ENCODE measurements at regions not wholly inside any gene's neighbourhood (a gene's known extent, or its start where the extent isn't known, plus 50 kb on each side); places are given as distances from the start of the nearest gene placed in this dataset.

DNA sequence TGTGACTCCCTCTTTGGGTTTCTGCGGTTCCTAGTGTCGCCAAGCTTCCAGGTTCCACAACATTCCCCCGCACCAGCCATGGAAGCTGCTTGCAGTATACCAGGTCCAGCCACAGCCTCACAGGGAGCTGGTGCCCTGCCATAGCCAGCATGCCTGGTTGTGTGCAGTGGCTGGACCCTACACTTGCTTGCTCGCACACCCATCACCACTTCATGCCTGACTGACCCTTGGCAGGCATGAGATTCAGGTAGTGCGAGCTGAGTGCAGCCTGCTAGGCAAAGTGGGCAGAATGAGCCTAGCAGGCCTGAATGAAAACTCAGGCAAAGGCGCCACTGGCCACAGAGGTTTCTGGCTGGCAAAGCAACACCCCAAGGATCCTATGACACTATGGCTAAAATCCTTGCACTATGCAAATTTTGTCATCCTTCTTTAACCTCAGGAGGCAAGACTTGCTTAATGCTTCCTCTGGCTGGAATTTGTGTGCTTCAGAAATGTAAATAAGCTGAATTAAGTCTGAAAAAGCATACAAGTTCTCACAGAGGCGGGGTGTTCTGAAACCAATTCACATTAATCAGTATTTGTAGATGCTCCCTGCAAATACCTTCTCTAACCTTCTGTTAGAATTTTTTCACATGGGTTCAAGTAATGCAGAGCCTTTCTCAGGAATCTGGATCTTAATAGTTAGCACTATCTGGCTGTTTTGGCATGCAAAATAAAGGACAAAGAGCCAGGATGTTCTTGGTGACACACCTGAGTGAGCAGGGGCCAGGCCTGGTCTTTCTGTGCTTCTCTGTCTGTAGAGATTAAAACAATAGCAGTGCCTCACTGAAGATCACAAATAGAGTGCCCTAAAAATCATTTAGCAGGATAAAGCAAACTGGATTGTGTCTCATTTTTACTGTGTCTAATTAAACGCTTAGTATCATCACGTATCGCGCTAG, 256.9 kb downstream of the GPATCH2 start:
- DNase-seq (ENCODE audit: low read depth), result no peak

DNA sequence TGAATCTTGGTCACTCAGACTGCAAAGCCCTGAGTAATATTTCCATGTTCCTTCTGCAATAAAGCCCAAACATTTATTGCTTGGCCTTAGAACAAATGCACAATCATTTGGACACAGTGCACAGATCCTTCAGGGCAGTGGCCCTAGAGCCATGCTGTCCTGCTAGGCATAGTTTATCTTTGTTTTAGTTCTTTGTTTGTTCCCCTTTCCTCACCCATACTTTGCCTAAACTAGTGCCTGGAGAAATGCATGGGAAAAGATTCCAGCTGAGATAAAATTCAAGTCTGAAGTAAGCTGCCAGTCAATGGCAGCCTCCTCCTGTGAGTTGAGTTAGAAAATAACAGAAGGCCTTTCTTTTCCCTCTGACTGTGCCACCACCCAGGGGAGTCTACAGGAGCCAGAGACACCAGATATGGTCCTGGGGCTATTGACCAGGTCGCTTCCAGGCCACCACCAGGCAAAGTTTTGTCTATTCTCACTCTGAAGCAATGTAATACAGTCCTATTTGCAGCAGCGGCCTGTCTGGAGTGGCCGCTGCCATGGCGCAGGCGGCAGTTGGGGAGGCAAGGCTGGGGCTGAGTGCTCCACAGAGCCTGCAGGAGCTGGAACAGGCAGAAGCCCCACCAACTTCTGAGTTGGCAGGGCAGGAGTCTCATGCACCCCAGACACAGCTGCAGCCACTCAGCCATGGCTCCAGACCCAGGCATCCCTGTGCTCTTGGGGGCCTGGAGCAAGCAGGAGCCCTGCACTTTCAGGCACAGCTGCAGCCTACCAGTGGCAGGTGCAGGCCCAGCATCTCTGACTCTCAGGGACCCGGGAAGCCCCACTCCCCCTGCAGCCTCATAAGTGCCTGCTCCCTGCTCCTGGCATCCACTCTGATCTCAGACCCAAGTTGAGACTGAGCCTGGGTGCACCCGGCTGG, 258.6 kb downstream of the GPATCH2 start:
- DNase-seq (ENCODE audit: low read depth), result no peak

DNA sequence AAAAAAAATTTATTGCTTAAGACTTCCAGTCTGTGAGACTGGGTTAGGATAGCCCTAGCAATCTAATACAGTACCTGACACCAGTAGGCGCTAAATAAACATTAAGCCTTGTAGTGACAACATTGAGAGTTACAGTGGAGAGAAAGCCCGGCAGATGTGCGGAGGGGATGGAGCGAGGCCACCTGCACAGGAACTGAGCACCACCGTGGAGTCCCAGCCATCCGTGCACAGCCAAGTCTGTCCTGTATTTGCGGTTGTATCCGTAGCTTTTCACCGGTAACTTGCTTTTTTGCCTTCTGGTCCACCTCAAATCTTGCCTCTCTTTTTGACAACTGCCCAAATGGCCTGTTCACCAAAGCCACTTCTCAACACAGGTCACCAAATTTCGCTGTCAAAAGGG, 260.1 kb downstream of the GPATCH2 start:
- DNase-seq (ENCODE audit: low read depth), result no peak

DNA sequence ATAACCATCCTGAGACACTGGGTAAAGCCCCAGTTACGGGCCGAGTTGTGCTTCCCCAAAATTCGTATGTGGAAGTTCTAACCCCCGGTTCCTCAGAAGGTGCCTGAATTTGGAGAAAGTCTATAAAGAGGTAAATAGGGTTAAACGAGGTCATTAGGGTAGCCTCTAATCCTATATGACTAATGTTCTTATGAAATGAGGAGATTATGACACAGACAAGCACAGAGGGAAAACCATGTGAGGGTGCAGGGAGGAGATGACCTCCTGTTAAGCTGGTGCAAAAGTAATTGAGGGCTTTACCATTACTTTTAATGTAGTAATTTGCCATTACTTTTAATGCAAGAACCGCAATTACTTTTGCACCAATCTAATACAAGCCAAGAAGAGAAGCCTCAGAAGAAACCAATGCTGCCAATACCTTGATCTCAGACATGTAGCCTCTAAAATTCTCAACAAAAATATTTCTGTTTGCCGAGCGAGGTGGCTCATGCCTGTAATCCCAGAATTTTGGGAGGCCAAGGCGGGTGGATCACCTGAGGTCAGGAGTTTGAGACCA, 260.8 kb downstream of the GPATCH2 start:
- DNase-seq (ENCODE audit: low read depth), result no peak

DNA sequence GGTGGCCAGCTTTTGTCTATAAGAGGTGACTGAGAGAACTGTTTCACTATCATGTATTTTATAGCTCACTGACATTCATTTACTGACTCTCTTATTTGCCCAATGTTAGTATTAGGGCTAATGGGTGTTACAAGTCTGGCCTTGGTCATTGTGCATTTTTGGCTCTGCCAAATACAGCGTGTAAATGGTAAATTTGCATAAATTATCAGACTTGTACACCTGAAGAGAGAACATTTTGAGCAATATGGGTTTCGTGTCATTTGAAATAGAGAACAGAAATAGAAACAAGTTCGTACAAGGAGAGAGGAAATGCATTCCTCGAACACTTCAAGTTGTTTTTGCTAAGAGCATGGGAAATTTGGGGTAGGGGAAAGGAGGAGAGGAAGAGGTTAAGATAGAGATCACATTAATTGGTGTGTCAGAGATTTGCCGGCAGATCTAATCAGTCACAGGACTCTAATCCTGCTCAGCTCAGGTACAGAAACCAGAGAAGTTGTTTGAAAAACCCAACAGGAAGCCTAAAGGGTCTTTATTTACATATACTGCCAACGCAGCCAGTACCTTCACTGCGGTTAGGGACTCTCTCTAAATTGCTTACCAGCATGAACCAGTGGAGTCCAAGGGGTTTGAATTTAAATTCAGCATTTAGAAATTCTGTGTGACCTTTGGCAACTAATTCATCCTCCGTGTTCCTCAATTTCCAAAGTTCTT, 261.5 kb downstream of the GPATCH2 start:
- DNase-seq (ENCODE audit: low read depth), result no peak

DNA sequence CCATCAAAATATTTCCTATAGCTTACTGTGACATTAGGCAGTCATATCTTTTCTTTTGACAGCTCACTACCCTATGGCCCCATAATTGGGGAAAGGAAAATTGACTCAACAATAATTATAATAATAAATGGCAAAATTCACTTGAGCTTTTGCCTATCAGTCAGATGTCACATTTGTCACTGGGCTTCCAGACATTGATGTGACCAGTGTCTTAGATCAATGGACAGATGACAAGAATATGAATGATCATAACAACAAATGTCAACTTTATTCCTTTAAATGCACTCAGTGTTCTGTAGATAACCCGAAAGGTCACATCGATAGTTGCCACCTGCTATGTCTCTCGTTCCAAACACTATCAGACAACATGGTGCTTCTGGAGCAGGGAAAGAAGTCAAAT, 266.7 kb downstream of the GPATCH2 start:
- DNase-seq (ENCODE audit: low read depth), result no peak

DNA sequence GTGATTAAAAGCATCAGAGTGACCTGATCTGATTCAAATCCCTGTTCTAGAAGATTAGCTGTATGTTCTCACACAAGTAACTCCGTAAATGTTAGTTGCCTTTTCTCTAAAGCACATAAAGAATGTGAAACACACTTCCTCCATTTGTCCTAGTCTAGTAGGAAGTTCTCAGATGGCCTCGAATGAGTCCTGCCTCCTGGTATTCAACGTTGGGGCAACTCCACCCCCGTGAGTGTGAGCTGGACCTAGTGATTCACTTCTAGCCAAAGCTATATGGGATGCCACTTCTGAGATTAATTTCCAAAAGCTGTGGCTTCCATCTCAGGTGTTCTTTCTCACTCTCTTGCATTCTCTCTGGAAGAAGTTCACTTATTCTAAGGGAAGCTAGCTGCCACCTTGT, 267.6 kb downstream of the GPATCH2 start:
- peak; percentile 5 for DNase-seq (ENCODE audit: low read depth)

DNA sequence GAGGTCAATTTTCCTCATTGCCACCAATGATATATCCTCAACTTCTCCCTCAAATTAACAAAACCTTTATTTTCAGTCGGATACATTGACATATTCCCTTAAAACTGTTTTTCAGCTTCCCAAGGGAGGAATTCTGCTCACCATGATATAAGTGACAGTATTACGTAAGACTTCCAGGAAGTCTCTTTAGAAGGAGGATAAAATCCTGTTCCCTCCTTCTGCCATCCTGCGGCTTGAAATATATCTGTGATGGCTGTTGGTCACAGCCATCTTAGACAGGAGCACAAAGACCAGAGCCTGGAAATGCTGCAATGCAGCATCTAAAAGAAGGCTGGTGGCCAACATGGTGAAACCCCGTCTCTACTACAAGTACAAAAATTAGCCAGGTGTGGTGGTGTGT, 270.4 kb downstream of the GPATCH2 start:
- no peak for DNase-seq (ENCODE audit: low read depth)

DNA sequence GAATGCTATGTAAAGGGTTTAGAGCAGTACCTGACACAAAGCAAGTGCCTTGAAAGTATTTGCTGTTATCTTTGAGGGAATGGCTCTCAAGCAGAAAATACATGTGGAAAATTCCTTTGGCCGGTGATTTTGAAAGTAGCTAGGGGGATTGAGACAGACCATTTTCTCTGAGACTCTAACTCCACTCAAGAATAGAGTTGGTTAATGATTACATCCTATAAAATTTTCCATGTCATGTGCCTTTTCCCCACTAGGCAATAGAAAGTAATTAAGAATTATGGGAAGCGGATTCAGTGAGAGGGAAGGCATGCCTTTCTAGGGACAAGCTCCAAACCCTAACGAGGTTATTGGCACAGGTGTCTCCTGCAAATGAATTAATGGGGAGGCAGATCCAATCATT, 276.0 kb downstream of the GPATCH2 start:
- DNase-seq (ENCODE audit: low read depth), result no peak

DNA sequence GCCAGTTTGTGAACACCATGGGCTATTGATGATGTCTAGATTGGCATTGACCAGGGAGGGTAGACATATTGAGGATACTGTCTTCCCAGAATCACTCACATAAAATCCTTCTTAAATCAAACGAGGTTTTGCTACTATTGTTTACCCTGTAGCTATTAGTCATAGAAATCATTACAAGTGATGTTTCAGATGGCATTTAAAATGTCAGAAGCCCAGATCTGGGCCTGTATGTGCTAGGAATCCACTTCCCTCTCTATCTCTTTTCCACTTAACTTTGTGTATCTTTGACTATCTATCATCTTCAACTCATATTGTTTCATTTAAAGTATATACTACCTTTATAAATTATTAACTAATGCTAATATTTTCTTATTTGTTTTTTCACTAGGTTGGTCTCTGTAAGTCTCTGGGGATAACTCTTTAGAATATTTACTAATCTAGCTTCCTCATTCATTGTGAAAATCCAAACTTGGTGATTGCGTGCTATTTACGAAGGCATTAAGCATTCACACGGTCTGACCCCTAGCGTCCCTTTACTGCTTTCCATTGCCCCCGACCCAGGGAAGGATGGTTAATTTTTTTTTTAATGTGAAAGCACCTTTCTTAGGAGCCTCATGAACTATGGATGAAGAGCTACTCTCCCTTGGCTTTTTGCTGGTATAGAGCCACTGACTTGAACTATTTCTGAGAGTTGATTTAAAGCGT, 281.8 kb downstream of the GPATCH2 start:
- no peak for DNase-seq (ENCODE audit: low read depth)

DNA sequence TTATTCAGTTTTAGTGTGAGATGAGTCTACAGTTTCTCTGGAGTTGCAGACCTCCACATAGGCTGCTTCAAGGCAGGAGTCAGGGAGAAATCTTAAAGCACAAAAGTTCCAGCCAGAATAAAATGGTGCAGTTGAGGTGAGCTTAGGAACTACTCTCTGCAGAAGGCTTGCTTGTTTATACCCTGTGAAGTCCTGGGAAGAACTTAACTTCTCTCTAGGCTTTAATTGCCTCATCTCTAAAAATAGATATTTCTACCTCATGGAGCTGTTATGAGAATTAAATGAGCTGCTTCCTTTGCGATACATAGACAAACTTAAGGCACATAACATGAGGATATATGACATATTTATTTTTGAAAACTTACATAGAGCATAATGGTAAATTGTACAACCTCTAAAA, 286.2 kb downstream of the GPATCH2 start:
- DNase-seq (ENCODE audit: low read depth), result no peak

DNA sequence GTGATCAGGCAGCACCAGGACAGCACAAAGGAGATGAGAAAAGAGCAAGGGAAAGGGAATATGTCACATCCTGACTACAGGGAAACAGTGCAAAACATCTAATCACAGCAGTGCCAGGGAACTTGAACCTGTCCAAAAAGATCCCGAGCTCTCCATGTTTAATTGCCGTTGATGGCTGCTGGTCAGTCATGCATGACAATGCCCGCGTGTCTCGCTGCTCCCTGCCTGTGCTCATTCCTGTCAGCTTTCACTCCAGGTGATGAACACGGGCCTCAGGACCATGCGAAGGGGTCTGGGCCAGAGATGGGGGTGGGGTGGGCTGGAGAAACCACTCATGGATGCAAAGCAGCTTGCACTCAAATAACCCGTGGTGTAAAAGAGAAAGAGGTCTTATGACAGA, 287.0 kb downstream of the GPATCH2 start:
- DNase-seq (ENCODE audit: low read depth), result no peak

DNA sequence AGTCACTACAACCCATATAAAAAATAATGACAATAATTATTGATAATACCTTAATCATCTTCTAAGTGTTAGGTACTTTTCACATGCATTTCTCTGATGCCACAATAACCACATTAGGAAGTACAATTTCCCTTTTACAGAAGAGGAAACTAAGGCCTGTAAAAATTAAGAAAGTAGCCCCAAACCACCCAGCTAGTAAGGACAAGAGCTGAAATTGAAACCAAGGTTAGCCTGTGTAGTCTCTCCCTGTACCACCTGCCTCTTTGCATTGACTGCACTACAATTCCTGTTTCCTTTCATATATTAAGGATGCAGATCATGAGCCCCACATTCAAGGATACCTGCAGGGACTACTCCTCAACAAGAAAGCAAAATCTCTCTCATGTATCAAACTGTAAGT, 288.8 kb downstream of the GPATCH2 start:
- DNase-seq (ENCODE audit: low read depth), result no peak

DNA sequence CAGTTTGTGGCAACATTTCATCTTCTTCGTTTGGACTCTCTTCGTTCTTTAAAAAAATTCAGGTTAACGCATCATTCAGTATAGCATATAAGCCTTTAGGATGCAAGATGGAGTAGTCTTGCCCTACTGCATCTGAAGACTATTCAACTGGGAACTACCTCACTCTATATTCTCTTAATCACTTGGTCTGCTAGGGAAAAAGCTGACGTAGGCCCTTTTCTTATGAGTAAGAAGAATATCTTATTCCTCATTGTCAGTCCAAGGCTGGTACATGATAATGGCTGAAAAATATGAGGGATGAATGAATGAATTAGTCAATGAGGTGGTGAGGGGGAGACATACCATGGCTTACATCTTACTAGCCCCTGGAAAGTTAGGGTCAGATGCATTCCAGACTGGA, 294.2 kb downstream of the GPATCH2 start:
- DNase-seq (ENCODE audit: low read depth), result no peak

DNA sequence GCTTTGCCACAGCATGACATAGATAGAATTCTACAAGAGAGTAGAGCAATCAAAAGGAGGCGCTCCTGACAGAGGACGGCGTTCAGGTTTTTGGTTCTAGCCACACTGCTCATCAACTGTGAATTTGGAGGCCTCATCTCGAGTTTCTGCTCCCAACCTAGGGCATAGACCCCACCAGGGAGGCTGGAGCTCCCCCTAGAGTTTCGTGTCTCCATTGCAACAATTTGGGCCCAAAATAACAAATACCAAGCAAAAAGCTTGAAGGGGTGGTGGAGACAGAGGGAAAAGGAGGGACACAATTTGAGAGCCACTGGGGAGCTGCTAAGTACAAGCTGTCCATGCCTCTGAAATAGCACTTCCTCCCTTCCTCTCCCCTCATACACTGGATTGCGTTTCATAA, 297.0 kb downstream of the GPATCH2 start:
- no peak for DNase-seq (ENCODE audit: low read depth)

DNA sequence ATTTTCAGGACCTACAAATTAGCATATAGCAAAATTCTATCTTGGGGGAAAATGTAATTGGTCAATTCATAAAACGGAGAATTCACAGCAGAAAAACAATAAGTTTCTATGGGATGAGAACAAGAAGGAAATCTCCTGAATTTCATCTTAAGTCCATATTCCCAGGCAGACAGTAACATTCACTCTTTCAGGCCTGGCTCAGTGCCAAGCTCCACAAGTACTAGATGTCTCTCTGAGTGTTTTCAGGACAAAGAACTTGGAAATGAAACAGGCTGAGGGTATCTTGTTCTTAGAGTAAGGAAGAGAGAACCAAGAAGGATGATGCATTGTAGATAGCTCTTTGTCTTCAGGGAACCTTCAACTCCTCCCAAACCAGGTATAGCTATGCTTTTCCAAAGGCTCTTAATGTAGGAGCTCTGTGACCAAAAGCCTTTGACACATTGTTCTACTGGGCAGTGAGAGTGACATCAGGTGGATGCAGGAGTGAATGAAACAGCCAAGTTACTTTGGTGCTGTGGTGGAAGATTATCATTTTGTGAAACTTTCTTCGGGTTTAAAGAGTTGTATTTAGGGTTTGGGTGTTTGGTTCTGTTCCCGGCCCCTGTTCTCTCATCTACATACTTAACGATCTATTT, 298.3 kb downstream of the GPATCH2 start:
- no peak for DNase-seq (ENCODE audit: low read depth)

DNA sequence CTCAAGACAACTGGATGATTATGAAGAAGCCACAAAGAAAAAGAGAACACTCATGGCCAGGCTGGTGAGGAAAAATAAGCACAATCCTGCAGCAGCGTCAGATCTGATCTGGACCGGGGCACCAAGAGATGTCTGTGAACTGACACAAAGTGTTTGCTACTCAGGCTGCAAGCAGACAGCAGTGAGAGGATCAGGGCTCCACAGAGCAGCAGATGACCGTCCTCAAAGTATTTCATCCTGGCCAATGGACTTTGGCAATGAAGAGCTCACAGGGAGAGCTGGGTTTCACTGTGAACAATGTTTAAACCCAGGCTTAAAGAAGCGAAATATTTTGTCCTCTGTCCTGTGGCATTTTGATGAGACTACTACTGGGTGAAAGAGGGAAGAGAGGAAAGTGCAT, 299.2 kb downstream of the GPATCH2 start:
- DNase-seq (ENCODE audit: low read depth), result no peak

DNA sequence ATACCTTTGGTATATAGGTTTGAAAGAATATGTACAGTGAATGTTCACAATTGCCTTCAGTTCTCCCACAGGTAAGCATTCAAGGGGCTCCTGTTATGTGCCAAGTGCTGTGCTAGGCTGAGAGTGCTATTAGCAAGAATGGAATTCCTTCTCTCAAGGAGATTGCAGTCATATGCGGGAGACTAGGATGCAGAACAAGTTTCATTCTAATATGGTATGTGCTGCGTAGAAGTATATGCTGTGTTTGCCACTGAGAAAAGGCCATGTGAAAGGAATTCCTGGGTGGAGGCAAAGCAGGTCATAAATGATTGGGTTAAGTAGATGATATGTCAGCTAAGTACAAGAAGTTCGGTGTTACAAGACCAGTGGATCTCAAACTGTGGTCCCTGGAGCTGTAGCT, 303.0 kb downstream of the GPATCH2 start:
- no peak for DNase-seq (ENCODE audit: low read depth)

DNA sequence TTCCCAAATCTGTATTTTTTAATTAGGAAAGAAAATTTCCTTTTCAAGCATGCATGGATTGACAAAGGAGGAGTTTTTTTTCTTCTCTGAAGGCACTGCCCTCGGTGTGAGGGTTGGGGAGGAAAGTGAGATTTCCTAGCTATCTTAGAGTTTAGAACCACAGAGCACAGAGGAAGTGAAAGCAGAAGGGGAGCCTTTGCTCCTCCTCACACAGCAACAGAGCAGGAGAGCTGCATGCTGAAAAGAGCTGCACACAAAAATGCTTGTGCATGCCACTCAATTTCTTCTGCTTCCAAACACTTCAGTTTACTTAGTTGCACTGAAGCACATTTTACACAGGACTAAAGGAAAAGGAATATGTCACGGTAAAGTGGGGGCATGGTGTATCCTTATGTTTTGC, 308.1 kb downstream of the GPATCH2 start:
- DNase-seq (ENCODE audit: low read depth), result no peak

DNA sequence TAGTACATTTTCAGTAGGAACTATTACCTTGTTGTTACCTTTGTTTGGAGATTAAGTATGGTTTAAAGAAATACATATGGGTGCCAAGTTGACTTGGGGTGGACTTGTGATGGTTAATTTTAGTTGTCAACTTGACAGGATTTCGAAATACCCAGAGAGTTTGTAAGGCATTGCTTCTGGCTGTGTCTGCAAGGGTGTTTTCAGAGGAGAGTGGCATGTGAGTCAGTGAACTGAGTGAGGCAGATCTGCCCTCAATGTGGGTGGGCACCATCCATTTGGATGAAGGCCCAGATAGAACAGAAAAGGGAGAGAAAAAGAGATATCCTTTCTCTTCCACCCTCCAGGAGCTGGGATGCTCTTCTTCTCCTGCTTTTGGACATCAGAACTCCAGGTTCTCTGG, 315.5 kb downstream of the GPATCH2 start:
- DNase-seq (ENCODE audit: low read depth), result no peak

DNA sequence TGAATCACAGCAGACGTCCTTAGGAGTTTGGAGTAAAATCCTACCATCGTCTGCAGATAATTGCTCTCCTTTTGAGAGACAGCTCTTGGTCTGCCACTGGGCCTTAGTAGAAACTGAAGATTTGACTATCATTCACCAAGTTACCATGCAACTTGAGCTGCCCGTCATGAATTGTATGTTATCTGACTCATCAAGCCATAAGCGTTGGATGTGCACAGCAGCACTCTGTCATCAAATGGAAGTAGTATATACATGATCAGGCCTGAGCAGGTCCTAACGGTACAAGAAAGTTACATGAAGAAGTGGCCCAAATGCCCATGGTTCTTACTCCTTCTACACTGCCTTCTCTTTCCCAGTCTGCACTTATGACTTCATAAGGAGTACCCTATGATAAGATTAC, 317.8 kb downstream of the GPATCH2 start:
- DNase-seq (ENCODE audit: low read depth), result no peak
